Suprapubic skin (tissue), 4 donors: ENCODE measurements at regions not wholly inside any gene's neighbourhood (a gene's known extent, or its start where the extent isn't known, plus 50 kb on each side); places are given as distances from the start of the nearest gene placed in this dataset.

Source experiments
- POLR2A ChIP-seq, 2 donors: fragments of 450-650 bp; IDR thresholded peaks; one replicate each; pipeline ENCODE4 v1.6.1; 2017; ENCODE audit warnings: antibody characterized with exemption in 2 of 2, mild to moderate bottlenecking in 2 of 2, moderate library complexity in 2 of 2
- POLR2AphosphoS5 ChIP-seq, 3 donors: sonication (generic); formaldehyde crosslinking; IDR thresholded peaks; one replicate each; pipeline ENCODE4 v1.6.1; 2017; ENCODE audit warnings: antibody characterized with exemption in 3 of 3
- TF ChIP-seq, protein P1 (sequence below), 2 donors: fragments of 200-600 bp in 1 of 2; fragments of 450-650 bp in 1 of 2; sonication (generic) in 1 of 2; IDR thresholded peaks; one replicate each; pipeline ENCODE4 v1.5.1; 2016 to 2019; ENCODE audit warnings: antibody characterized with exemption in 2 of 2, mild to moderate bottlenecking in 1 of 2, moderate library complexity in 1 of 2

- TF ChIP-seq, protein P1, sequence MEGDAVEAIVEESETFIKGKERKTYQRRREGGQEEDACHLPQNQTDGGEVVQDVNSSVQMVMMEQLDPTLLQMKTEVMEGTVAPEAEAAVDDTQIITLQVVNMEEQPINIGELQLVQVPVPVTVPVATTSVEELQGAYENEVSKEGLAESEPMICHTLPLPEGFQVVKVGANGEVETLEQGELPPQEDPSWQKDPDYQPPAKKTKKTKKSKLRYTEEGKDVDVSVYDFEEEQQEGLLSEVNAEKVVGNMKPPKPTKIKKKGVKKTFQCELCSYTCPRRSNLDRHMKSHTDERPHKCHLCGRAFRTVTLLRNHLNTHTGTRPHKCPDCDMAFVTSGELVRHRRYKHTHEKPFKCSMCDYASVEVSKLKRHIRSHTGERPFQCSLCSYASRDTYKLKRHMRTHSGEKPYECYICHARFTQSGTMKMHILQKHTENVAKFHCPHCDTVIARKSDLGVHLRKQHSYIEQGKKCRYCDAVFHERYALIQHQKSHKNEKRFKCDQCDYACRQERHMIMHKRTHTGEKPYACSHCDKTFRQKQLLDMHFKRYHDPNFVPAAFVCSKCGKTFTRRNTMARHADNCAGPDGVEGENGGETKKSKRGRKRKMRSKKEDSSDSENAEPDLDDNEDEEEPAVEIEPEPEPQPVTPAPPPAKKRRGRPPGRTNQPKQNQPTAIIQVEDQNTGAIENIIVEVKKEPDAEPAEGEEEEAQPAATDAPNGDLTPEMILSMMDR (IDR thresholded peaks at IDR 0.05) = no peak
- TF ChIP-seq POLR2A (IDR thresholded peaks at IDR 0.05) (no peak), POLR2AphosphoS5 (IDR thresholded peaks at IDR 0.05) (no peak)
These were observed 130.7 kb downstream of the RCN1 start for GRCh38 chr11:32221476-32222032.
